ENCODE measurements at regions not wholly inside any gene's neighbourhood (a gene's known extent, or its start where the extent isn't known, plus 50 kb on each side); places are given as distances from the start of the nearest gene placed in this dataset.

- Histone ChIP-seq H3K4me3 (no peak overlapping the region), H3K4me1 (no peaks in the 10 kb centered on the region), H3K36me3 (replicated peaks in 1 of 2; ENCODE audit: insufficient read depth in 1 of 2, low read depth in 2 of 2) (no peaks in the 10 kb centered on the region), H3K27me3 (no peaks in the 10 kb centered on the region), H3K9me3 (no peaks in the 10 kb centered on the region), H3K27ac (no peak overlapping the region)
- intact Hi-C loops (cut with DNase I) = no loop called here
- ATAC-seq (no peak), DNase-seq (no peak)
- 57 to 67% methylated on average over 1 of the region's 1 CpG for WGBS, 2 donors
- no peak for TF ChIP-seq POLR2A (IDR thresholded peaks at IDR 0.05)
- no peak for TF ChIP-seq CTCF (IDR thresholded peaks at IDR 0.05)
Observed at GRCh38 chr7:91651986-91652385, 228.5 kb downstream of the MTERF1 start.

- Histone ChIP-seq H3K36me3 (replicated peaks in 1 of 2; ENCODE audit: insufficient read depth in 1 of 2, low read depth in 2 of 2) (no peaks in the 10 kb centered on the region), H3K9me3 (no peaks in the 10 kb centered on the region), H3K4me3 (no peak overlapping the region), H3K27ac (no peak overlapping the region), H3K4me1 (no peaks in the 10 kb centered on the region), H3K27me3 (no peaks in the 10 kb centered on the region)
- TF ChIP-seq POLR2A (IDR thresholded peaks at IDR 0.05) = no peak
- no peak for TF ChIP-seq CTCF (IDR thresholded peaks at IDR 0.05)
- intact Hi-C loops (cut with DNase I) = no loop called here
- no peak for ATAC-seq
- no peak for DNase-seq
Observed at GRCh38 chr7:91653286-91653685, 227.2 kb downstream of the MTERF1 start.

GRCh38 chr7:91655656-91656055 is 224.8 kb downstream of the MTERF1 start:
- H3K9me3 ChIP-seq = no peaks in the 10 kb centered on the region
- no peaks in the 10 kb centered on the region for H3K27me3 ChIP-seq
- H3K4me3 ChIP-seq = no peak overlapping the region
- no peak for ATAC-seq
- H3K4me1 ChIP-seq = no peaks in the 10 kb centered on the region
- TF ChIP-seq POLR2A (IDR thresholded peaks at IDR 0.05) (no peak), CTCF (IDR thresholded peaks at IDR 0.05) (no peak)
- no peak overlapping the region for H3K27ac ChIP-seq
- no peaks in the 10 kb centered on the region for H3K36me3 ChIP-seq (replicated peaks in 1 of 2; ENCODE audit: insufficient read depth in 1 of 2, low read depth in 2 of 2)
- intact Hi-C loops (cut with DNase I) = no loop called here
- no peak for DNase-seq

- Histone ChIP-seq H3K4me1 (no peaks in the 10 kb centered on the region), H3K9me3 (no peaks in the 10 kb centered on the region), H3K36me3 (replicated peaks in 1 of 2; ENCODE audit: insufficient read depth in 1 of 2, low read depth in 2 of 2) (no peaks in the 10 kb centered on the region), H3K4me3 (no peak overlapping the region), H3K27ac (no peak overlapping the region), H3K27me3 (no peaks in the 10 kb centered on the region)
- ATAC-seq = no peak
- WGBS, 2 donors = 63 to 73% methylated on average over 9 of the region's 9 CpGs
- intact Hi-C loops (cut with DNase I) = no loop called here
- no peak for DNase-seq
- TF ChIP-seq POLR2A (IDR thresholded peaks at IDR 0.05) (no peak), CTCF (IDR thresholded peaks at IDR 0.05) (no peak)
Observed at GRCh38 chr7:91656541-91657482, 223.7 kb downstream of the MTERF1 start.
